GM12878 (cell line): ENCODE measurements at regions not wholly inside any gene's neighbourhood (a gene's known extent, or its start where the extent isn't known, plus 50 kb on each side); places are given as distances from the start of the nearest gene placed in this dataset.

Experiments used
- ATAC-seq: fragments of 200-7000 bp; cut with Tn5 transposase; 3 replicates; pipeline ENCODE4 v1.9.1; 2020; ENCODE audit warnings: mild to moderate bottlenecking, moderate library complexity
- BruUV-seq: library from RNA; stranded (reverse); fragments of 400-500 nt; replicated peaks from 2 replicates; lab custom pipeline; 2021; lab: Mats Ljungman, UMichigan
- CTCF ChIA-PET: fragments of 300-600 bp; sonication (Branson Sonifier 250); formaldehyde crosslinking; extraction: SDS; loops from one replicate; lab custom pipeline; 2021; ENCODE audit warnings: inconsistent platforms; lab: Yijun Ruan, JAX
- POLR2A ChIA-PET: fragments of 350-600 bp; formaldehyde crosslinking; extraction: SDS; loops from one replicate; lab custom pipeline; 2021; ENCODE audit warnings: inconsistent platforms; lab: Charles Lee
- RAD21 ChIA-PET: fragments of 300-600 bp; sonication (Branson Sonifier 250); formaldehyde crosslinking; loops from one replicate; lab custom pipeline; 2023; ENCODE audit warnings: antibody characterized with exemption; ENCODE audit not compliant: unreplicated experiment; lab: Charles Lee
- SMC1A ChIA-PET: fragments of 300-600 bp; sonication (Branson Sonifier 250); formaldehyde crosslinking; loops from one replicate; lab custom pipeline; 2023; ENCODE audit not compliant: unreplicated experiment, uncharacterized antibody; lab: Charles Lee
- DNase-seq: peaks from one replicate; pipeline ENCODE4 v3.0.0-alpha.2; 2011; ENCODE audit warnings: low read depth, low spot score
- FAIRE-seq: peaks from 3 replicates; lab custom pipeline; 2011; peaks lifted over from hg19 to GRCh38; lab: Jason Lieb, UNC
- H2AFZ ChIP-seq: 2 replicates; pipeline ENCODE4 v1.6.0; 2011; ENCODE audit warnings: low read depth, low read length, control low read depth; ENCODE audit not compliant: control insufficient read depth
- H3K27ac ChIP-seq: 2 replicates; pipeline ENCODE4 v1.5.1; 2011; ENCODE audit warnings: control low read depth; ENCODE audit not compliant: control insufficient read depth, insufficient read depth
- H3K27me3 ChIP-seq, 2 experiments: replicated peaks in 1 of 2; 2 replicates each; pipeline versions ENCODE4 v1.6.0 to v1.6.1; 2011; ENCODE audit warnings: low read length in 1 of 2; ENCODE audit not compliant: control insufficient read depth in 2 of 2, insufficient read depth in 2 of 2
- H3K36me3 ChIP-seq, 2 experiments: 2 replicates each; pipeline ENCODE4 v1.5.1; 2011; ENCODE audit warnings: low read length in 1 of 2; ENCODE audit not compliant: control insufficient read depth in 2 of 2, insufficient read depth in 2 of 2
- H3K4me1 ChIP-seq: 2 replicates; pipeline ENCODE4 v1.6.1; 2011; ENCODE audit warnings: mild to moderate bottlenecking, low read length, moderate library complexity, mixed read lengths; ENCODE audit not compliant: control insufficient read depth, insufficient read depth
- H3K4me2 ChIP-seq: 2 replicates; pipeline ENCODE4 v1.6.0; 2011; ENCODE audit warnings: control low read depth; ENCODE audit not compliant: control insufficient read depth, insufficient read depth
- H3K4me3 ChIP-seq: fragments of 200-600 bp; sonication (generic); 2 replicates; pipeline ENCODE4 v1.5.1; 2016
- H3K79me2 ChIP-seq: 2 replicates; pipeline ENCODE4 v1.6.0; 2011; ENCODE audit warnings: low read length; ENCODE audit not compliant: control insufficient read depth, insufficient read depth
- H3K9ac ChIP-seq: 2 replicates; pipeline ENCODE4 v1.8.0; 2011; ENCODE audit warnings: low read length, control low read depth, mixed read lengths; ENCODE audit not compliant: control insufficient read depth, insufficient read depth
- H3K9me3 ChIP-seq: replicated peaks from 3 replicates; pipeline ENCODE4 v1.5.1; 2011; ENCODE audit warnings: mild to moderate bottlenecking, low read length; ENCODE audit not compliant: control insufficient read depth, insufficient read depth
- H4K20me1 ChIP-seq: 2 replicates; pipeline ENCODE4 v1.6.0; 2011; ENCODE audit not compliant: control insufficient read depth, insufficient read depth
- BRCA1 ChIP-seq: IDR thresholded peaks from 2 replicates; pipeline ENCODE4 v1.6.1; 2011; ENCODE audit warnings: low read depth, low read length, improper control_type of control experiment
- E2F8 ChIP-seq: fragments of 450-650 bp; IDR thresholded peaks from 2 replicates; pipeline ENCODE4 v1.6.1; 2018; ENCODE audit warnings: mild to moderate bottlenecking, low read depth, moderate library complexity; ENCODE audit not compliant: partially characterized antibody
- ESRRA ChIP-seq: IDR thresholded peaks from 2 replicates; pipeline ENCODE4 v1.6.1; 2012; ENCODE audit warnings: mild to moderate bottlenecking, low read length, improper control_type of control experiment
- ETV6 ChIP-seq, 2 experiments: fragments of 450-650 bp in 1 of 2; IDR thresholded peaks in 1 of 2; conservative IDR thresholded peaks in 1 of 2; 2 replicates each; pipeline ENCODE4 v1.6.1; 2014; ENCODE audit warnings: antibody characterized with exemption in 1 of 2, borderline replicate concordance in 1 of 2, low read depth in 1 of 2, mild to moderate bottlenecking in 1 of 2, moderate library complexity in 1 of 2
- MTA3 ChIP-seq: IDR thresholded peaks from 2 replicates; pipeline ENCODE4 v1.6.1; 2012; ENCODE audit warnings: low read length, inconsistent platforms, borderline replicate concordance
- SRF ChIP-seq, 2 experiments: IDR thresholded peaks; 2 replicates each; pipeline ENCODE4 v1.6.1; 2011; ENCODE audit warnings: low read depth in 2 of 2, low read length in 2 of 2, mild to moderate bottlenecking in 1 of 2, moderate library complexity in 1 of 2
- TBL1XR1 ChIP-seq: IDR thresholded peaks from 2 replicates; pipeline ENCODE4 v1.6.1; 2012; ENCODE audit warnings: low read depth, low read length, improper control_type of control experiment
- ZNF207 ChIP-seq: fragments of 450-650 bp; IDR thresholded peaks from 2 replicates; pipeline ENCODE4 v1.6.1; 2014; ENCODE audit warnings: antibody characterized with exemption, mild to moderate bottlenecking, borderline replicate concordance
- WGBS: methylation state at CpG from one replicate; pipeline ENCODE4 v1.1.6; 2016; ENCODE audit warnings: low lambda C conversion rate; ENCODE audit not compliant: insufficient replicate concordance, insufficient coverage; ENCODE audit errors: missing lambda C conversion rate; 5-methylcytosine and 5-hydroxymethylcytosine counted together
- in situ Hi-C: fragments of 300-500 bp; cut with MboI; formaldehyde crosslinking; loops from 9 replicates; pipeline ENCODE4 v1.14.3; 2018; ENCODE audit warnings: mixed read lengths
- intact Hi-C: fragments of 100-400 bp; cut with micrococcal nuclease; formaldehyde crosslinking; loops from one replicate; pipeline ENCODE4 v1.14.2; 2022; ENCODE audit not compliant: unreplicated experiment
- TF ChIP-seq, protein P1 (sequence below): fragments of 450-650 bp; IDR thresholded peaks from 2 replicates; pipeline ENCODE4 v1.6.1; 2016; ENCODE audit warnings: mild to moderate bottlenecking, moderate library complexity, borderline replicate concordance

DNA sequence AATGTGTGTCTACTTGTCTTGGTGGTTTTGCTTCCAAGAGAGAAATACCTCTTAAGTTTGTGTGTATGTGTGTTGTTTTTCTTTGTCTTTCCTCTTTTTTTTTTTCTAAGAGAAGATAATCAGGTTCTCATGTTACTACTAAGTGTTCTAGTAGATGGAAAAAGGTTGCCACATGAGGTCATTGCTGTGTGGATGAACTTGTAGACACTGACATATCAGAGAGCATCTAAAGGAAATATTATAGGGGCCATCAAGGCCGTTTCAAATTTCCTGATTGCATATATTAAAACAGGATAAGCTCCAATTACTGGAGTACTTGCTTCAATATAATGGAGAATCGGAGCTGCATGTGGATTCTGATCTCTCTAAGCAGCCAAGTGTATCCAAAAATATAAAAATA lies 747.5 kb downstream of the NR2F2 start:
- TF ChIP-seq ETV6 (conservative IDR thresholded peaks at IDR 0.05 in 1 of 2, IDR thresholded peaks at IDR 0.05 in 1 of 2; ENCODE audit: borderline replicate concordance in 1 of 2, low read depth in 1 of 2) (no peak), ESRRA (no peak), BRCA1 (no peak), ZNF207 (no peak), E2F8 (no peak), TBL1XR1 (no peak), SRF (IDR thresholded peaks at IDR 0.05; ENCODE audit: low read depth in 2 of 2, low read length in 2 of 2) (no peak), MTA3 (no peak)
- TF ChIP-seq, protein P1, sequence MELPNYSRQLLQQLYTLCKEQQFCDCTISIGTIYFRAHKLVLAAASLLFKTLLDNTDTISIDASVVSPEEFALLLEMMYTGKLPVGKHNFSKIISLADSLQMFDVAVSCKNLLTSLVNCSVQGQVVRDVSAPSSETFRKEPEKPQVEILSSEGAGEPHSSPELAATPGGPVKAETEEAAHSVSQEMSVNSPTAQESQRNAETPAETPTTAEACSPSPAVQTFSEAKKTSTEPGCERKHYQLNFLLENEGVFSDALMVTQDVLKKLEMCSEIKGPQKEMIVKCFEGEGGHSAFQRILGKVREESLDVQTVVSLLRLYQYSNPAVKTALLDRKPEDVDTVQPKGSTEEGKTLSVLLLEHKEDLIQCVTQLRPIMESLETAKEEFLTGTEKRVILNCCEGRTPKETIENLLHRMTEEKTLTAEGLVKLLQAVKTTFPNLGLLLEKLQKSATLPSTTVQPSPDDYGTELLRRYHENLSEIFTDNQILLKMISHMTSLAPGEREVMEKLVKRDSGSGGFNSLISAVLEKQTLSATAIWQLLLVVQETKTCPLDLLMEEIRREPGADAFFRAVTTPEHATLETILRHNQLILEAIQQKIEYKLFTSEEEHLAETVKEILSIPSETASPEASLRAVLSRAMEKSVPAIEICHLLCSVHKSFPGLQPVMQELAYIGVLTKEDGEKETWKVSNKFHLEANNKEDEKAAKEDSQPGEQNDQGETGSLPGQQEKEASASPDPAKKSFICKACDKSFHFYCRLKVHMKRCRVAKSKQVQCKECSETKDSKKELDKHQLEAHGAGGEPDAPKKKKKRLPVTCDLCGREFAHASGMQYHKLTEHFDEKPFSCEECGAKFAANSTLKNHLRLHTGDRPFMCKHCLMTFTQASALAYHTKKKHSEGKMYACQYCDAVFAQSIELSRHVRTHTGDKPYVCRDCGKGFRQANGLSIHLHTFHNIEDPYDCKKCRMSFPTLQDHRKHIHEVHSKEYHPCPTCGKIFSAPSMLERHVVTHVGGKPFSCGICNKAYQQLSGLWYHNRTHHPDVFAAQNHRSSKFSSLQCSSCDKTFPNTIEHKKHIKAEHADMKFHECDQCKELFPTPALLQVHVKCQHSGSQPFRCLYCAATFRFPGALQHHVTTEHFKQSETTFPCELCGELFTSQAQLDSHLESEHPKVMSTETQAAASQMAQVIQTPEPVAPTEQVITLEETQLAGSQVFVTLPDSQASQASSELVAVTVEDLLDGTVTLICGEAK = no peak
- FAIRE-seq (no peak), DNase-seq (no peak), ATAC-seq (no peak)
- Histone ChIP-seq H3K27ac (no peak overlapping the region), H4K20me1 (no peaks in the 10 kb centered on the region), H3K79me2 (no peaks in the 10 kb centered on the region), H3K9ac (no peak overlapping the region), H3K4me1 (no peaks in the 10 kb centered on the region), H3K27me3 (no peaks in the 10 kb centered on the region), H2AFZ (no peak overlapping the region), H3K4me3 (no peak overlapping the region), H3K36me3 (no peaks in the 10 kb centered on the region), H3K4me2 (no peak overlapping the region), H3K9me3 (no peaks in the 10 kb centered on the region)
- ChIA-PET RAD21 (interaction anchor here (0.9 to 2.2 kb wide), 8 partner anchors 11 to 131 kb away, joined by 3 to 5 read pairs (median 4); no protein-coding TSS in a partner anchor), POLR2A (interaction anchor here (1.4 to 1.5 kb wide), 2 partner anchors 10 to 747 kb away, joined by 3 to 4 read pairs; partner anchors contain the start of gene NR2F2), SMC1A (interaction anchor here (0.6 to 2.9 kb wide), 21 partner anchors 9 to 1648 kb away, joined by 3 to 18 read pairs (median 5); no protein-coding TSS in a partner anchor), CTCF (interaction anchor here (1.1 to 2.2 kb wide), 5 partner anchors 10 to 167 kb away, joined by 3 to 7 read pairs (median 4); no protein-coding TSS in a partner anchor)
- 0% methylated on average over 2 of the region's 2 CpGs for WGBS
- in situ Hi-C loops (no loop called here), intact Hi-C loops (no loop called here)
- BruUV-seq = no TSS peak
